ENCODE measurements at regions not wholly inside any gene's neighbourhood (a gene's known extent, or its start where the extent isn't known, plus 50 kb on each side); places are given as distances from the start of the nearest gene placed in this dataset.
"Not testable (repeated sequence)": the region's sequence is repeated elsewhere in the genome, so short reads cannot be mapped to it uniquely, and the experiment has no call there.

DNA sequence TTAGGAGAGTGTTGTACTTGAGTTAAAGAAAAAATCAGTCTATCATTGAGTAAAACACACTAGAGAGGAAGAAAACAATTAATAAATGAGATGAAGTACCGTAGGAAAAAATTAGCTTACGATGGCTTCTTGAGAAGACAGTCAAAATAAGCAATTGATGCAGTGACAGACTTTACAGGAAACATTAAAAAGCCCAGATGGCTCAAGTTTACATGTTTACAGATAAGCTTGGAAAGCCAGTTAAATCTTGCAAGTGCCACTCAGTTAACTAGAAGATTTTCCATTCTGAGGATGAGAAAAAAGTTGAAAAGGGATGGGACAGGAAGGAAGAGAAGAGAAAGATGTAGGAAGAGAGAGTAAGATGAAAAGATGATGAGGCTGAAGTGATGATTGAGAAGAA, 288.8 kb upstream of the FERMT1 start:
- DNase-seq = no peak

DNA sequence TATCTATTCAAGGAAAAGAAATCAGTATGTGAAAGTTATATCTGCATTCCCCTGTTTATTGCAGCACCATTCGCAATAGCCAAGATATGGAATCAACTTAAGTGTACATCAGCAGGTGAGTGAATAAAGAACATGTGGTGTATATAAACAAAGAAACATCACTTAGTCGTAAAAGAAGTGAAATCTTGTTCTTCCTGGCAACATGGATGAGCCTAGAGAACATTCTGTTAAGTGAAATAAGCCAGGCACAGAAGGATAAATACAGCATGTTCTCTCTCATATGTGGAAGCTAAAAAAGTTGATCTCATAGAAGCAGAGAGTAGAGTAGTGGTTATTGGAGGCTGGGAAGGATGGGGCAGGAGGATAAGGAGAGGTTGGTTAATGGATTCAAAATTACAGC, 287.9 kb upstream of the FERMT1 start:
- no peak for DNase-seq

DNA sequence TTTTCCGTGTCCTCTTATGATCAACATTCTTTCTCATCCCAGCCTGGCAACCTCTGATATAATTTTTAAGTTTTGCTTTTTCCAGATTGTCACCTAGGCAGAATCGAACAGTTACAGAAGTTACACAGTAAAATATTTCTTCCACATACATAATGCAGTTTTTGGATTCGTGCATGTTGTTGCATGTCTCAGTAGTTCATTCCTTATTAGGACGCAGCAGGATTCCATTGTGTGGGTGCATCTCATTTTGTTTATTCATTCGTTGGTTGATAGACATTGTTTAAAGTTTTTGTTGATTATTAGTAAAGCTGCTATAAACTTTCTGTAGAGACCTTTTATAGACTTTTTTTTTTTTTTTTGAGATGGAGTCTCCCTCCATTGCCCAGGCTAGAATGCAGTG, 284.3 kb upstream of the FERMT1 start:
- DNase-seq = no peak

DNA sequence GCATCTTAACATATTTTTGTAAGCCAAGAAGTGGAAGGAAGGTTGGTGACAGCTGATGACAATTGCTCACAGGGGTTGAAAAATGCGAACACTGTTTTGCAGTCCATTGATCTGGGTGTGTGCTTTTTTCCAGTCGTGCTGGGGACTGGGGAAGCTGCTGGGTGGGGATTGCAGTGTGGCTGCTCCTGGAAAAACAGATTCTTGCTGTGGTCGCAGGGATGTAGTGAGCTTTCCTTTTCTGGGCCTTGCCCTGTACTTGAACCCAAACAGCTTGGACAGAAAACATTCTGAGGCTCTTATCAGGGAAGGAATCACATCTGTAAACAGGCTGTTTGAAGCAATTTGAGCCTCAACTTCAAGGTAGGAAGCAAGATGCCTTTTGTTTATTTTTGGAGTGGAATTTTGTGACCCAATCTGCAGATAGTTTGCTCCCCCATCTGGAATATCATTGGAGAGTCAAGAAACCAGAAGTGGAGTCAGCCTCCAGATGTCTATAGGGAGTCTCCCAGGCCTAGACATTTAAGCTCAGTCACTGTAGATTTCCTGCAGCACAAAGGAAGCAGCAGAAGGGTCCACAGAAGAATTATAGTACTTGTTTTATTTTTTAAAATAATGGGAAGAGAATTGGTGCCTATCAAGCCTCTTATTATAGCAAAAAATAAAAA, 279.2 kb upstream of the FERMT1 start:
- no peak for DNase-seq

DNA sequence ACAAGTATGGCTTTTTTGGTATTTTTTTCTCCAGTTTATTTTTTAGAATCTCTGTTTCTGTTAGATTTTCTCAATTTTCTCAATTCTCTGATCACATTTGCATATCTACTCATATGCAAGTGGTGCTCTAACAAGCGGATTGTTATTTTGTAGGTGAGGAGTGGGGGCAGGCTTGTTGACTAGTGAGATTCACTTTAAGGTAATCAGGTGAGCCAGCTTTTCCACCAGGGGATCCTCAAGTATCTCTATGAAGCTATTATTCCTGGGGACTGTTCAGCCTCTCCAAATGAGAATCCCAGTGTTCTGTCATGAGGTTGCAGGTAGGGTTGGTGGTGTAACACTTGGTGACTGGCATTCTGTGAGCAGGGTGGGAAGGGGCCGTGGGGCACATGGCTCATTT, 274.3 kb upstream of the FERMT1 start:
- DNase-seq = no peak

DNA sequence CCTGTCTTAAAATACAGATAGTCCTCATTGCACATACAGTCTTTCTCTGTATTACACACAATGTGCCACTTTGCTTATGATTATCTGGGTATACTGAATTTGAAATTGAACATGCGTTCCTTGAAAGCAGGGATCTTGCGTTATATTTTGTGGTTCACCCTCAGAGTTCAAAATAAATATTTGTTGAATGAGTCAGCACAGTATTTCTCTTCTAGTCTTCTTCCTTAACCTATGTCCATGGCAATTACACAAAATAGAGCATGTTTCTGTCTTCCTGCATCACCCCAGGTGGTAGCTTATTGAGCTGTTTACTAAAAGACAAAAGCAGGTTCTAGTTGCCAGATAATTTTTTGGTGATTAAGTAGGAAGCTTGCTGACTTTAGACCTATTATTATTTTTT, 272.9 kb upstream of the FERMT1 start:
- no peak for DNase-seq

DNA sequence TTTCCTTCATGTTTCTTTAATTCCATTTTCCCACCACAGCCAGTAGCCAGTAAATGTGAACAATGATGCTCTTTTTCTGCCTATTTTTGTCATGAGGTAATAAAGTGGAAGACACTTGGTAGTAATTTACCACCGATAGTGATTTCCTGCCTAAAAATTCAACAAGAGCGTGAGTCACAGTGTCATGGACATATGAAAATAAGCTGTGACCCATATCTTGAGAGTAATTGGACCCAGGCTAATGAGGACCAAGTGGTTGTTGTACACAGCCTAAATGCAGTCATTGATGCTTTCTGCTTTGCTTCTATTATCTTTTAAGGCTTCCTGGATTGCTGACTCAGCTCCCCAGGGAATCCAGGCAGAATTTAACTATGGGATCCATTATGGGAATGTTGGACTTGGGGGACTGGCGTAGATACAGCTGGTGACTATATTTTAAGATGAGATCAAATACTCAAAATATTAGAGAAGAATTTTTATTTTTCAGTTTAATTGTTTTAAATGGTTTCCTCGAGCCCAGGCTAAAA, 265.9 kb upstream of the FERMT1 start:
- no peak for DNase-seq

DNA sequence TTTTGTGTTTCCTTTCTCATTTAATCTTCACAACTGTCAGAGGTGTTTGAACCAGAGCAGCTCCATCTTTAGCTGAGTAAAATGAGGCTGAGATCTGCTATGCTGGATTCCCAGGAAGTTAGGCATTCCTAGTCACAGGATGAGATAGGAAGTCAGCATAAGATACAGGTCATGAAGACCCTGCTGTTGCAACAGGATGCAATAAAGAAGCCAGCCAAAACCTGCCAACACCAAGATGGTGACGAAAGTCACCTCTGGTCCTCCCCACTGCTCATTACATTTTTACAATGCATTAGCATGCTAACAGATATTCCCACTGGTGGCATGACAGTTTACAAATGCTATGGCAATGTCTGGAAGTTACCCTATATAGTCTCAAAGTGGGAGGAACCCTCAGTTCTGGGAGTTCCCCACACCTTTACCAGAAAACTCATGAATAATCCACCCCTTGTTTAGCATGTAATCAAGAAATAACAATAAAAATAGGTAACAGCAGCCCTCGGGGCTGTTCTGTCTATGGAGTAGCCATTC, 262.2 kb upstream of the FERMT1 start:
- no peak for DNase-seq

DNA sequence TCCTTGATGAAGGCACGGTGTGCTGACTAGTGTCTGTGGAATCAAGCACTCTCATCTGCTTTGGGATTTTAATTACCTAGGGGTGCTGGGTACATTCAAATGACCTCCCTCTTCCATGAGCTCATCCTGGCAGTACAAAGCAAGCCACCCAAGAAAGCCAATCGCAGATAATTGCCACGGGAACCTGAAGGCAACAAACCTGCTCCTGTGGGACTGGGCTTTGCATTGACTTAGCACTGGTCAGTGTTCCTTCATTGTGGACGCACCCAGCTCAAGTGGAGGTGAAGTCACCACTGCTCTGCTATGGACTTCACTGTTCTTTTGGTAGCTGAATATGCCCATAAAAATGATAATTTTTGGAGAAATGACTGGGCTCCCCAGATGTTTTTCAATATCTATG, 261.6 kb upstream of the FERMT1 start:
- DNase-seq = no peak

DNA sequence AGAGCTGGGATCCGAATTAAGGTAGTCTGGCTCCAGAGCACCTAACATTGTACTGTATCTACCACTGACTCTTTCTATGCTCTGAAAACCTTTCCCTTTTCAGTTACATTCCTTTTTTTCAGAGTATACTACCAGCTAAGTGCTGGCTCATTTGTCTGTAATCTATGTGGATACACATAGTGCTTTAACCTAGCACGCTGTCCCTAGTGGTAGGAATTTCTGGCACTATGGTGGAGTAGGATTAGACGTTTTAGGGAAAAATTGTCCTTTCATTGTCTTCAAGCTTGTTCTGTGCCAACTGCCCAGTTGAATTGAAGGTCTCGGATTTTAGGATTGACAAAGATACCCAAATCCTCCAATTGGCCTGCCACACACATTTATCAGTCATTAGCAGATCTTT, 259.1 kb upstream of the FERMT1 start:
- no peak for DNase-seq

DNA sequence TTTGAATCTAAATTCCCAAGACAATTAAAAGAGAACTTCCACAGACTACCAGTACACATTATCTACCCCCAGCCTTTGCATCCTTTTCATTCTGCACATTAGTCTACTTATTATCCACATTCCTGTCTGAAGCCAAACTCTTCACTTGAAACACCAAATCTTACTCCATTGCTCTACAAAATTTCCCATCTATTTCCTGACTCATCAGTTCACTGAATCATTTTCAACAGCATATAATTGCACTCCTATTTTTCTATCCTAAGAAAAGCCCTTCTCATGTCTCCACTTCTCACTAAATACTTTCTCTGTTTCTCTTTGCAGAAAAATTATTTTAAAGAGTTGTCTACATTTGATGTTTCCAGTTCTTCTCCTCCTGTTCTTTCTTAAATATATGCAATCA, 239.4 kb upstream of the FERMT1 start:
- DNase-seq = no peak

DNA sequence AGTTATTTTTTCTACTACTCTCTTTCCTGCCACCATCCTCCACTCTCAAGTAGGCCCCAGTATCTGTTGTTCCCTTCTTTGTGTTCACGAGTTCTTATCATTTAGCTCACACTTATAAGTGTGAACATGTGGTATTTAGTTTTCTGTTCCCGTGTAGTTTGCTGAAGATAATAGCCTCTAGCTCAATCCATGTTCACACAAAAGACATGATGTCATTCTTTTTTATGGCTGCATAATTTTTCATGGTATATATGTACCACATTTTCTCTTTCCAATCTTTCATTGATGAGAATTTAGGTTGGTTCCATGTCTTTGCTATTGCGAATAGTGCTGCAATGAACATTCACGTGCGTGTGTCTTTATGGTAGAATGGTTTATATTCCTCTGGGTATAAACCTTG, 237.9 kb upstream of the FERMT1 start:
- no peak for DNase-seq

DNA sequence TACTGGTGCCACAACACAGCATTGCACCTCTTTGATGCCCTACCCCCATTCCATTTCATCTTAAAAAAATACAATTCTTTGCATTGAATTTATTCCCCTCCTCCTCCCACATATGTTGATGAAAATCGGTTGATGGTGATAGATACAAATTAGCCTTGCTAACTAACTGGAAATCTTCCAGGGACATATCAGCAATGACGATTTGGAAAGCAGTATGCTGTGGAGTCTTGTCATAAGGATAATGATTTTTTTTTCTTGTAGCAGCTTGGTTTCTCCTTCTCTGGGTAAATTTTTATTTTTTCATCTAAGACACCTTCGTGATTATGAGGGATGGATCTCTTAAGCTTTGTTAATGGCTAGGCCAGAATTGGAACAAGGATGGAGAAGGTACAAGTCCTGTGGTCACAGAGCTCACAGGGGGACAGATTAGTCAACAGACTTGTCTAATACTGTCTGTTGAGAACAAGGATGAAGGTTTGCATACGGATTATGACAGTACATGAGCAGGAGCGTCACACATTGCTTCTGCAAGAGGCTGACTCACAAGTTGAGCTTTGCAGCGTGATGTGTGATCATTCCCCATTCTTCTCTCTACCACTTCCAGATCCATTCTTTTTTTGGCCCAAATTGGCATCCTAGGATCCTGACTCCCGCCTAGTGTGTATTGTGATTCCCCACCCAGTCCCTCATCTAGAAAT, 233.1 kb upstream of the FERMT1 start:
- no peak for DNase-seq

DNA sequence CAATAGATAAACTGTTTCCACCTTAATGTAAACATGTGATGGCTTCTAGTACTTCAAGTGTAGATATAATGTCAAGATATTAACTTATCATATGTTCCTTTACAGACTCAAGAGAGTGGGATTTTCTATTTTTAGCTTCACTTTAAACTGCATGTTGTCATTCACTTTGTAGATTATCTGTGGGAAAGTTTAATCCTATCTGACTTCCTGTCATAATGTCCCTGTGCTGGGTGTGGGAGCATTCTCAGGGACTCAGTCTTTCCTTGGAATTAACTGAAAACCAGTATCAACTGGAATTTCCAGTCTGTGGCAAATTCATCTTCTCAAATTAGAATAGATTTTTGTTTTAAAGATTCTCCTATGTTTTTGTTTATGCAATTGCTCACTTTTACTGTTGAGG, 226.1 kb upstream of the FERMT1 start:
- no peak for DNase-seq

DNA sequence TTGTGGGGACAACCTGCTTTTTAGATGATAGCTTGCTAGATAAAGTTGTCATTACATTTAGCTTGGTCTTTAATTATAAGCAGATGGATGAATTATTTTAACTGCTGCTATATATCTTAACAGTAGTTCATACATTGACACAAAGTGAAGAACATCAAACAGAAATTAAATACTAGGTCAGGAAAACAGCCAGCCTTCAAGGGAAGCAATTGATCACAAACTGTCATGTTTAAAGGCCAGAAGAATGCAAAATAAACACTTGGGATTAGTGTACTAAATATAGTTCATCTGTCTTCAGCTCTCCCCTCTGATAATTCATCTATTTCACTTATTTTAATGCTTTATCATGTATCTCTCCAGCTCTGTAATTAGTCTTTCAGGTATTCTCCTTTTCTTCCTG, 225.1 kb upstream of the FERMT1 start:
- no peak for DNase-seq

DNA sequence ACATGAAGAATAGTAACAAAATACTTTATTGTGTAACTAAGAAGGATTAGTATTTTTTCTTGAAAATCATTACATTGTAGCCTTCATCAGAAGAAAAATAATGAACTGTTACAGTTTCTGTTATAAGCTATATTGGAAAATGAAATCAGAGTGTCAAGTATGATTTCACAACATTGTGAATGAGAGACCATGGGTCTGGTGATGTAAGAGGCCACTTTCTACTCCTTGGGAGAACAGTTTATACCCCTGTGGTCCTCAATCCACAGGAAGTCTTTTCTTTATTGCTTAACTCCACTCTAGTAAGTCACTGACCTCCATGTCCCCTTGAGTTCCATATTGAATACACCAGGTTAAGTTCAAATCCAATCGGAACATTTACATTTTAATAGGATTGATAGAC, 218.7 kb upstream of the FERMT1 start:
- no peak for DNase-seq

DNA sequence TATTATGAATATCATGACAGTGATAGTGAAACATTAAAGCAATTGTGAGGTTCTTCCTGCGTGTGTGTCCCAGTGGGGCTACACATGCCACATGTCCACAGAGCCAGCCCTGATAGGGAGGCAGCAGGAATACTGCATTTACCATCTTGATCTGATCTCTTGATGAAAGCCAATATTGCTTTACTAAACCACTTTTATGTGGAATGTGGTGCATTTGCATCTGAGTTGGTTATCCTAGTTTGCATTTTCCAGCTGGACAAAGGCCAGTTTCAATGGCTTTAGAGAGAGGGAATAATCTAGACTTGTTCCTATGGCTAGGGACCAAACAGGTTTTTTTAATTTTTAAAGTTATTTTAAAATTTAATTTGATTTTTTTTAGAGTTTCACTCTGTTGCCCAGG, 216.3 kb upstream of the FERMT1 start:
- DNase-seq = no peak

DNA sequence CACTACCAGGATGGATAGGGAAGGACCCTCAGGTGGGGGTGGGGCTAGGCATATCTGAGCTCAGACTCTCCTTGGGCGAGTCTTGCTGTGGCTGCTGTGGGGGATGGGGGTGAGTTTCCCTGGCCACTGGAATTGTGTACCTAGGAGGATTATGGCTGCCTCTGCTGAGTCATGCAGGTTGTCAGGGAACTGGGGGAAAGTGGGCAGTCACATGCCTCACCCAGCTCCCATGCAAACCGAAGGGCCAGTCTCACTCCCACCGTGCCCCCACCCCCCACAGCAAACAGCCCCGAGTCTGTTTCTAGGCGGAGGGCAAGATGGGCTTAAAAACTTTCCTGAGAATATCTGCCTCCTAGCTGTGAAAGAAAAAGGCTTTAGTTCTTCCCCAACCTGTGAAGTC, 210.3 kb upstream of the FERMT1 start:
- no peak for DNase-seq

DNA sequence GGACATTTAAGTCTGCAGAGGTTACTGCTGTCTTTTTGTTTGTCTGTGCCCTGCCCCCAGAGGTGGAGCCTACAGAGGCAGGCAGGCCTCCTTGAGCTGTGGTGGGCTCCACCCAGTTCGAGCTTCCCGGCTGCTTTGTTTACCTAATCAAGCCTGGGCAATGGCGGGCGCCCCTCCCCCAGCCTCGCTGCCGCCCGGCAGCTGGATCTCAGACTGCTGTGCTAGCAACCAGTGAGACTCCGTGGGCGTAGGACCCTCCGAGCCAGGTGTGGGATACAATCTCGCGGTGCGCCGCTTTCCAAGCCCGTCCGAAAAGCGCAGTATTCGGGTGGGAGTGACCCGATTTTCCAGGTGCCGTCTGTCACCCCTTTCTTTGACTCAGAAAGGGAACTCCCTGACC, 198.4 kb upstream of the FERMT1 start:
- not testable (repeated sequence) for DNase-seq

DNA sequence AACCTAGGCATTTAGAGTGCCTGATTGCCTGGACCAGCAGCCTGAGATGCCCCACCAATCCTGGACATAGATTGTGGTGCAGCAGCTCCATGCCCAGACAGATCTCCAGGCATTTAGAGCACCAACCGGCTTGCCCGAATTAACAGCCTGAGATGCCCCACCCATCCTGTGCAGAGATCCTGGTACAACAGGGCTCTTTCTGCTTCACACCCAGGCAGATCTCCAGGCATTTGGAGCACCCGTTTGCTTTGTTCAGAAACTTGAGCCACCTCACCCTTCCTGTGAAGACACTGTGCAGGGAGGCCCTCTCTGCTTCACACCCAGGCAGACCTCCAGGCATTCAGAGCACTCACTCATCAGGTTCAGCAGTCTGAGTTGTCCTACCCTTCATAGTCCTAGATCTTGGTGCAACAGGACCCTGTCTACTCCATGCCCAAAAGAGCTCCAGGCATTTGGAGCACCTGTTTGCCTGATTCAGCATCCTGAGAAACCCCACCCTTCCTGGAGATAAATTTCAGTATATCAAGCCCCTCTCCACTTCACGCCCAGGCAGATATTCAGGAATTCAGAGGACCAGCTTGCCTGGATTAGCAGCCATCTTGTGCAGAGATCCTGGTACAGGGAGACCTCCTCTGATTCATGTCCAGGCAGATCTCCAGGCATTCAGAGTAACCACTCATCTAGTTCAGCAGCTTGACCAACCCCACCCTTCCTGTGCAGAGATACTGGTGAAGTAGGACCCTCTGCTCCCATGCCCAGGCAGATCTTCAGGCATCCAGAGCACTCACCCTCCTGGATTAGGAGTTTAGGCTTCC, 189.2 kb upstream of the FERMT1 start:
- DNase-seq = no peak

DNA sequence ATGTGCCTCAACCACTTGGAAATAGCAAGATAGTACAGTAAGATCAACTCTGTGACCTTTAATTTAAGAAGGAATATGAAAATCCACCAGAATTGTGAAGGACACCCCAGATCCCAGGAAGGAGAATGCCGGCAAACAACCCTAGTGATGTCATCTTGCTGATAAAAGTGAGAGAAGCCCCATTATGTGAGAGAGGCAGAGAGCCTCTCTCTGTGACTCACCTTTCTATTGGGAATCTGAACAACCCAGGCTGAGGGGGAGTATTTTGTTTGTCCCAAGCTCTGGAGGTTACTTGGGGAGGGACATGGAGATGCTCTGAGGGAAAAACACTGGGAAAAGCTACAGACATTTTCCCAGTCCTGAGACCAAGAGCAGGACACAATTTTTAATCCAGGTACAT, 188.3 kb upstream of the FERMT1 start:
- DNase-seq = no peak

DNA sequence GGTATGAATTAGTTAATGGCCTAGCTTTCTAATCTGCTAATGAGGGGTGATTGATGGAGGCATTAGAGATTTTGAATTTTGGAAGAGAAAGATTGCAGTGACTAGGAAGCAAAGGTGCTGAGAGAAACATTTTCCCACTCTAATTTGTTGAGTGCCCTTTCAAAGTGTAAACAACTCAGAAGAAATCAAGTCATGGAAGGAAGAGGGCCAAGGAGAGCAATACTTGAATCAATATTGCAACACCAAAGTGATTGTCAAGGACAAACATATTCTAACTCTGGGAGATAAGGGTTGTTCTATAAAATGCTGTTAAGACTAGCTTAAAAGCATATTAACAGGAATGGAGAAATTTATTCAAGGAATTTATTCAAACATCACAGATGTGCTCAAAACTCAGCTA, 182.7 kb upstream of the FERMT1 start:
- DNase-seq = no peak

DNA sequence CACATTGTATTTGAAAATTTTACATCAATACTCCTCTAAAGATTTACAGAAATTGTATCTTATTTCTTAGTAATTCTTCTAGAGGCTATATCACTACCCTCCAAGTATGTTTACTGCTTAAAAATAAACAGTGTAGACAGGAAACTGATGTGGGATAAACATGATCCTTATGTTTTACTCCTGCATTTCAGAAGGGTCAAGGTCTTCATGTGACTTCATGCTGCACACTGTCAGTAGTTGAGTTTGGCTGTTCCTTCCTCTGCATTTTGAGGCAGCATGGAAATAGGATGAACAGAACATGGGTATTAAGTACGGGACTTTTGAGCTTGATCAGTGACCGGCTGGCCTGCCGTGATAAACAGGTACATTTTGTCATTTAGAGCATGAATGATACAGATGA, 179.2 kb upstream of the FERMT1 start:
- no peak for DNase-seq

DNA sequence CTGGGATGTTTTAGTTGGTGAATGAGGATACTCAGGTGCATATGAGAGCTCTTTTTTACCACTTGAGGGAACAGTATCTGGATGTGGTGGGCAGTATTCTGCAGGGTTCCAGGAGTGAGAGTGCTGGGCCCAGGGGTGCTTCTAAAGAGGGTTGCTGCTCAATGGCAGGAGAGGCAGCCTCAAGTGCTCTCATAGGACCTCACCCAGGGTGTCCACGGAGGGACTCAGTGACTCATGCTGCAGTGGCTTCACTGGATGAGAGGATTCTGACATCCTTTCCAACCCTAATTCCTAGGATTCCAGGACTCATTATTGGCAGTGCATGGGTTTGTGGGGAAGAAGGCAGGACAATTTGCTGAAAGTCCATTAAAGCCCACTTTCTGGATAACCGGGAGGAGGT, 176.6 kb upstream of the FERMT1 start:
- no peak for DNase-seq
